Choroid plexus epithelial cell (primary cell): ENCODE measurements at regions not wholly inside any gene's neighbourhood (a gene's known extent, or its start where the extent isn't known, plus 50 kb on each side); places are given as distances from the start of the nearest gene placed in this dataset.

Experiments used
- DNase-seq: peaks from one replicate; pipeline ENCODE4 v3.0.0-alpha.2; 2010; ENCODE audit warnings: low read depth
- H3K4me3 ChIP-seq: 2 replicates; pipeline ENCODE4 v1.5.1; 2011; ENCODE audit warnings: low read depth, mild to moderate bottlenecking, control low read depth, low read length, moderate library complexity
- TF ChIP-seq, protein P1 (sequence below): conservative IDR thresholded peaks from 2 replicates; pipeline ENCODE4 v1.5.1; 2011; ENCODE audit warnings: low read depth, mild to moderate bottlenecking, control low read depth, inconsistent platforms, low read length, moderate library complexity

DNA sequence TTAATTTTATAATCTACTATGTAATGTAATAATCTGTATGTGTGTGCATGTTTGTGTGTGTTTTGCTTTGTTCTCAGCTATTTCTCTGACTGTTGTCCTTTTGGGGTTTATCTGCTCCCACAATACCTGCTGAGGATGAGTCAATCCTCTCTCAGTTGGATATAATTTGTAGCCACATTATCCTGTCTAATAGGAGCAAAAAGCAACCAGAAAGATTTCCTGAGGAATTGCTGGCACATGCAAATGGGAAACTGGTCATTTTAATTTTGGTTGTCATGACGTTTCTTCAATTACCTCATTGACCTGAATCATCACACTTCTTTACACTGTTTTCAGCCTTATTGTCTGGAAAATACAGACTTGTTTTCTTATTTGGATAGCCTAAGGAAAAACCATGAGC lies 488.4 kb downstream of the KLF5 start:
- H3K4me3 ChIP-seq = no peak overlapping the region
- TF ChIP-seq, protein P1, sequence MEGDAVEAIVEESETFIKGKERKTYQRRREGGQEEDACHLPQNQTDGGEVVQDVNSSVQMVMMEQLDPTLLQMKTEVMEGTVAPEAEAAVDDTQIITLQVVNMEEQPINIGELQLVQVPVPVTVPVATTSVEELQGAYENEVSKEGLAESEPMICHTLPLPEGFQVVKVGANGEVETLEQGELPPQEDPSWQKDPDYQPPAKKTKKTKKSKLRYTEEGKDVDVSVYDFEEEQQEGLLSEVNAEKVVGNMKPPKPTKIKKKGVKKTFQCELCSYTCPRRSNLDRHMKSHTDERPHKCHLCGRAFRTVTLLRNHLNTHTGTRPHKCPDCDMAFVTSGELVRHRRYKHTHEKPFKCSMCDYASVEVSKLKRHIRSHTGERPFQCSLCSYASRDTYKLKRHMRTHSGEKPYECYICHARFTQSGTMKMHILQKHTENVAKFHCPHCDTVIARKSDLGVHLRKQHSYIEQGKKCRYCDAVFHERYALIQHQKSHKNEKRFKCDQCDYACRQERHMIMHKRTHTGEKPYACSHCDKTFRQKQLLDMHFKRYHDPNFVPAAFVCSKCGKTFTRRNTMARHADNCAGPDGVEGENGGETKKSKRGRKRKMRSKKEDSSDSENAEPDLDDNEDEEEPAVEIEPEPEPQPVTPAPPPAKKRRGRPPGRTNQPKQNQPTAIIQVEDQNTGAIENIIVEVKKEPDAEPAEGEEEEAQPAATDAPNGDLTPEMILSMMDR = no peak
- DNase-seq = no peak

DNA sequence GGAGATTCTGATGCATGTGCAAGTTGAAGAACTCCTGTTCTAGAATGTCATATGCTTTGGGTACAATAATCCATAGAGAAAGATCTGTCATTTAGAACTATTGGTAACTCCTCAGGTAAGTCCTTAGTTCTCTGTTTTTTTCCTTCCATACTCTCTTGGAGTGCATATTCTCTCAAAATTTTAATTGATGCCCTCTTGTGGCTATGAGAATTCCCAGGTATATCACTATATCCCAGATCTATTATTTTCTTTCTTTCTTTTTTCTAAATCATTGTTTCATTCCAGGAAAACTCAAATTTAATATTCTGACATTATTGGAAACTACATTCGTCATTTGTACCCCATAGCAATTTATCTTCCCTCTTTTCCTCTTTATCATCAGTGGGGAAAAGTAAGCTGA lies 485.4 kb downstream of the KLF5 start:
- no peak for DNase-seq
- TF ChIP-seq, protein P1 = no peak
- no peak overlapping the region for H3K4me3 ChIP-seq

DNA sequence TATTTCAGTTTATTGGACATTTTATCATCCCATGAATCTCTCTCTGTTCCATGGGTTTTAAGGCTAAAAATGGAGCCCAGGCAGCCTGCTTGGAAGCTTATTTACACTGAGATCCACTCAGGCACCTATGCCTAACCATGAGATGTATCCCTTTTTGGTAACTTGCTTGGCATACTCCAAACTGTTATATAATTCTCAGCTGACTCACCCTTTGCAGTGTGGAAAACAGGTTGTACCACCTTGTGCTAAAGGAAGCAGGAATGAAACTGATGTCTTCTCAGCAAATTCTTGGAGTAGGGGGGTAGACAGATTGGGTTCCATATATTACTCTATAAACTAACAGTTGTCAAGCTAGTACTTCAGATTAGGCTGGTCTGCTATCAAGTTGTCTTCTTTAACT lies 483.6 kb downstream of the KLF5 start:
- TF ChIP-seq, protein P1 = no peak
- H3K4me3 ChIP-seq = no peak overlapping the region
- DNase-seq = no peak

DNA sequence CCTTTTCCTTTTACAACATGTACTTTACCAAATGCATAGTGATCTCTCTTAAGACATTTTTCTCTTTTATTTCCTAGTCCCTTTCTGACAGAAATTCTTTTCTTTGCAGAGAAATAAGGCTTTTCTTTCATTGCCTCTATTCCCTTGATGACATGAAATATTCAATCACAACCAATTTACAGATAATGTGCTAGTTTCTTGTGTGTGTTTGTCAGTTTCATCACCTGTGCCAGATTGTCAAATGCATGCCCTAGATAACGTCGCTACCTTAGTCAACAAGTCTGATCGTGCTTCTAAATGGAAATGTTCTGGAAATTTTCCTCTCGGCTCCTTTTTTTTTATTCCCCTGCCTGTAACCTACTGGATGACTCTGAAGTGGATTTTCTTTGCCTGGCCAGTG lies 478.1 kb downstream of the KLF5 start:
- H3K4me3 ChIP-seq = no peak overlapping the region
- no peak for DNase-seq
- TF ChIP-seq, protein P1 = no peak

DNA sequence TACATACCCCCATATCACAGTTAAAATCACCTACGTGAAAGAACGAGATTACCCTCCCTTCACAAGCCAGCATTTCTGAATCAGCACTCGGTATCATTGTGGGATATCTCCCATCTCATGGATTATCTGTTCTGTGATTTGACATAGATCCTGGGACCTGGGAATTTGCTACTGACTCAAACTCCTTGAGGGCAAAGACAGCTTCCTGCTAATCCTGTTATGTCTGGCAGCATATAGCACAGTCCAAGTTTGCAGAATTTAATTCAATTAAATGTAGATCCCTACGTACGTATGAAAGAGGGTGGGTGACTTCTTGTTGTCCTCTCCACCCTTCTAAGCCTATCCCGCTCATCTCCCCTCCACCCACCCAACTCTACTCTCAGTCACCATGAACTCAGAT lies 476.5 kb downstream of the KLF5 start:
- TF ChIP-seq, protein P1 = no peak
- no peak for DNase-seq
- no peak overlapping the region for H3K4me3 ChIP-seq

DNA sequence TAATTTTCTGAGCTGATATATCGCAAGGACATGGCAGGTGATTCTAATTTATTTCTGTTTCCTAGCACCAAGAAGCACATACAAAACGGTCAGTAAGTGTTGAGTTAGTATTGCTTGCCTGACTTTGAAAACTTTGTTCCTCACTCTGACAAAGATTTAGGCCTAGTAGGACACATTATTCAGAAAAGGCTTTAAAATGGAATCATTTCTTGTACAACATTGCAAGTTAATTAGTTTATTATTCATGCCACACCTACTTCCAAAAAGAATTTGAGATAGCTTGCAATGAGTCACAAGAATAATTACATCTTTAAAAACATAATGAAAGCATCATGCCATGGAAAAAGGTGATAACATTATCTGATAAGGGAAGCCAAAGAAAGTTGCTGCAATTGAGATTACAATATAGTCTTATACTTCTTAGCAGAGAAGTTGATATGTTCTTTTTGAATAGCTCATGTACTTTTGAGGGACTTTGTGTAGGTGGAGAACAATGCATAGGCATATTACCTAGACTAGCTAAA lies 474.2 kb downstream of the KLF5 start:
- no peak for DNase-seq
- H3K4me3 ChIP-seq = no peak overlapping the region
- TF ChIP-seq, protein P1 = no peak

DNA sequence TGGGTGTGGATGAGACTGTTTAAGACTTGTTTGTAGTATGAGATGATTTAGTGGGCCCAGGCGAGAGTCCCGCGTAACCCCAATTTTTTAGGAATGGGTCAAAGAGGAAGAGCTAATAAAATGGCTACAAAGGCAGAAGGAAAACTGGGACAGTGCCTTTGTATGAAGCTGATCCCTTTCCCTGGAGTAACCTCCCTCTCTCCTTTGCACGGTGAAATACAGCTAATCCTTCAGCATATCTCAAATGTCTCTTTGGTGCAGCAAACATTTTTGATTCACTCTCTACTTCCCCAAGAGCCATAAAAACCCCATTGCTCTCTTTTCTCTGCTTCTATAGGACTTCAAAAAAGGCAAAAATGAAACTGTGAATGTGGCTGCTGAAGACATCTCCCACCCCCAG lies 473.8 kb downstream of the KLF5 start:
- TF ChIP-seq, protein P1 = no peak
- DNase-seq = no peak
- H3K4me3 ChIP-seq = no peak overlapping the region
